HCT116 (cell line): ENCODE measurements at regions not wholly inside any gene's neighbourhood (a gene's known extent, or its start where the extent isn't known, plus 50 kb on each side); places are given as distances from the start of the nearest gene placed in this dataset.

Experiments used
- ATAC-seq: fragments of 200-7000 bp; cut with Tn5 transposase; 2 replicates; pipeline ENCODE4 v1.9.1; 2020; ENCODE audit warnings: mild to moderate bottlenecking, moderate library complexity
- BruUV-seq: library from RNA; stranded (reverse); fragments of 400-500 nt; replicated peaks from 2 replicates; lab custom pipeline; 2021; lab: Mats Ljungman, UMichigan
- CTCF ChIA-PET: fragments of 300-600 bp; sonication (Branson Sonifier 250); formaldehyde crosslinking; loops from one replicate; lab custom pipeline; 2021; ENCODE audit warnings: antibody characterized with exemption; lab: Charles Lee
- POLR2A ChIA-PET: fragments of 300-600, 350-600 bp; sonication (Branson Sonifier 250); formaldehyde crosslinking; loops from one replicate; lab custom pipeline; 2021; ENCODE audit warnings: antibody characterized with exemption; lab: Charles Lee
- RAD21 ChIA-PET, 2 experiments: fragments of 300-600 bp; sonication (Branson Sonifier 250); formaldehyde crosslinking; loops; one replicate each; lab custom pipeline; 2023; ENCODE audit warnings: low total read pairs in 2 of 2; ENCODE audit not compliant: uncharacterized antibody in 2 of 2, unreplicated experiment in 2 of 2, low non-redundant PET in 1 of 2; lab: Charles Lee
- DNase-seq: peaks from one replicate; pipeline ENCODE4 v3.0.0-alpha.2; 2010; ENCODE audit warnings: low read depth, low spot score
- H2AFZ ChIP-seq: fragments of 200-600 bp; shearing (Covaris generic), sonication (generic); 2 replicates; pipeline ENCODE4 v1.6.1; 2017; ENCODE audit warnings: low read depth, mixed run types, mixed read lengths, antibody characterized with exemption, low read length; ENCODE audit not compliant: poor library complexity, severe bottlenecking
- H3K27ac ChIP-seq: 2 replicates; pipeline ENCODE4 v1.5.1; 2012; ENCODE audit warnings: low read depth, low read length
- H3K27me3 ChIP-seq: fragments of 200-600 bp; sonication (generic); 2 replicates; pipeline ENCODE4 v1.6.1; 2016; ENCODE audit warnings: mixed run types, low read length, mixed read lengths; ENCODE audit not compliant: insufficient read depth
- H3K36me3 ChIP-seq, 2 experiments: fragments of 200-500 bp in 1 of 2; fragments of 200-600 bp in 1 of 2; sonication (Bioruptor generic) in 1 of 2; sonication (generic) in 1 of 2; 2 replicates each; pipeline versions ENCODE4 v1.5.1 to v1.6.1; 2014 to 2016; ENCODE audit warnings: low read length in 2 of 2, inconsistent platforms in 1 of 2, mixed read lengths in 1 of 2, mixed run types in 1 of 2; ENCODE audit not compliant: insufficient read depth in 2 of 2, control insufficient read depth in 1 of 2
- H3K4me1 ChIP-seq, 2 experiments: fragments of 200-600 bp in 1 of 2; sonication (generic) in 1 of 2; 2 replicates each; pipeline versions ENCODE4 v1.5.1 to v1.6.1; 2012 to 2017; ENCODE audit warnings: low read length in 2 of 2, inconsistent platforms in 1 of 2, mild to moderate bottlenecking in 1 of 2, mixed read lengths in 1 of 2, mixed run types in 1 of 2, moderate library complexity in 1 of 2; ENCODE audit not compliant: insufficient read depth in 2 of 2, control insufficient read depth in 1 of 2
- H3K4me2 ChIP-seq: fragments of 200-600 bp; sonication (generic); 2 replicates; pipeline ENCODE4 v1.6.1; 2017; ENCODE audit warnings: mixed run types, low read length, mixed read lengths
- H3K4me3 ChIP-seq, 2 experiments: fragments of 200-600 bp in 1 of 2; sonication (generic) in 1 of 2; replicated peaks in 1 of 2; 2 replicates each; pipeline ENCODE4 v1.5.1; 2011 to 2016; ENCODE audit warnings: low read length in 2 of 2, control low read depth in 1 of 2, low read depth in 1 of 2, mild to moderate bottlenecking in 1 of 2, mixed read lengths in 1 of 2, mixed run types in 1 of 2
- H3K79me2 ChIP-seq: fragments of 200-600 bp; sonication (generic); 2 replicates; pipeline ENCODE4 v1.6.1; 2017; ENCODE audit warnings: mild to moderate bottlenecking, mixed run types, low read length, moderate library complexity, mixed read lengths; ENCODE audit not compliant: insufficient read depth
- H3K9ac ChIP-seq: fragments of 200-600 bp; sonication (generic); 2 replicates; pipeline ENCODE4 v1.6.1; 2016; ENCODE audit warnings: low read length, mixed read lengths
- H3K9me2 ChIP-seq: fragments of 200-600 bp; sonication (generic), shearing (Covaris generic); 2 replicates; pipeline ENCODE4 v1.6.1; 2017; ENCODE audit warnings: mixed run types, mild to moderate bottlenecking, moderate library complexity; ENCODE audit not compliant: insufficient read depth
- H3K9me3 ChIP-seq, 2 experiments: fragments of 200-500 bp in 1 of 2; fragments of 200-600 bp in 1 of 2; sonication (Bioruptor generic) in 1 of 2; sonication (generic) in 1 of 2; 2 replicates each; pipeline ENCODE4 v1.6.1; 2014 to 2017; ENCODE audit warnings: low read length in 2 of 2, mixed read lengths in 2 of 2, inconsistent platforms in 1 of 2, low read depth in 1 of 2, mild to moderate bottlenecking in 1 of 2, mixed run types in 1 of 2, moderate library complexity in 1 of 2; ENCODE audit not compliant: control insufficient read depth in 1 of 2, insufficient read depth in 1 of 2
- H4K20me1 ChIP-seq: fragments of 200-600 bp; sonication (generic), shearing (Covaris generic); 2 replicates; pipeline ENCODE4 v1.6.1; 2017; ENCODE audit warnings: mixed run types, mild to moderate bottlenecking, moderate library complexity; ENCODE audit not compliant: insufficient read depth
- ATF3 ChIP-seq: IDR thresholded peaks from 2 replicates; pipeline ENCODE4 v1.6.1; 2012
- CEBPB ChIP-seq: IDR thresholded peaks from 2 replicates; pipeline ENCODE4 v1.6.1; 2012; ENCODE audit warnings: low read depth
- FOSL1 ChIP-seq: IDR thresholded peaks from 2 replicates; pipeline ENCODE4 v1.6.1; 2012; ENCODE audit warnings: low read depth
- POLR2A ChIP-seq: IDR thresholded peaks from 2 replicates; pipeline ENCODE4 v1.7.0; 2011; ENCODE audit warnings: borderline replicate concordance; ENCODE audit not compliant: insufficient read depth, insufficient read length; ENCODE audit errors: extremely low read depth
- RAD21 ChIP-seq: IDR thresholded peaks from 2 replicates; pipeline ENCODE4 v1.6.1; 2012; ENCODE audit warnings: low read depth, mild to moderate bottlenecking
- SP1 ChIP-seq: IDR thresholded peaks from 2 replicates; pipeline ENCODE4 v1.6.1; 2012; ENCODE audit warnings: low read depth
- SRF ChIP-seq: IDR thresholded peaks from 2 replicates; pipeline ENCODE4 v1.6.1; 2012; ENCODE audit warnings: low read depth
- TCF7L2 ChIP-seq: IDR thresholded peaks from 2 replicates; pipeline ENCODE4 v1.7.0; 2011; ENCODE audit warnings: borderline replicate concordance, inconsistent platforms; ENCODE audit not compliant: insufficient read depth, insufficient read length; ENCODE audit errors: extremely low read depth
- ZBTB33 ChIP-seq: IDR thresholded peaks from 2 replicates; pipeline ENCODE4 v1.6.1; 2011; ENCODE audit warnings: mild to moderate bottlenecking, low read length, moderate library complexity; ENCODE audit not compliant: insufficient replicate concordance; ENCODE audit errors: extremely low read depth
- ZFX ChIP-seq: fragments of 450-650 bp; IDR thresholded peaks from 2 replicates; pipeline ENCODE4 v1.6.1; 2017
- intact Hi-C: fragments of 100-400 bp; cut with micrococcal nuclease; formaldehyde crosslinking; loops from 2 replicates; pipeline ENCODE4 v1.10.0; 2022
- TF ChIP-seq, protein P1 (sequence below), 3 experiments: fragments of 200-600 bp in 1 of 3; sonication (generic) in 1 of 3; IDR thresholded peaks in 2 of 3; conservative IDR thresholded peaks in 1 of 3; 2 replicates each; pipeline ENCODE4 v1.5.1; 2012 to 2017; ENCODE audit warnings: low read depth in 2 of 3, low read length in 2 of 3, antibody characterized with exemption in 1 of 3, borderline replicate concordance in 1 of 3, control low read depth in 1 of 3, mild to moderate bottlenecking in 1 of 3, mixed read lengths in 1 of 3, mixed run types in 1 of 3, moderate library complexity in 1 of 3; ENCODE audit not compliant: insufficient read depth in 1 of 3
- TF ChIP-seq, protein P2 (sequence below): IDR thresholded peaks from 2 replicates; pipeline ENCODE4 v1.6.1; 2012; ENCODE audit warnings: low read depth
- TF ChIP-seq, protein P3 (sequence below): IDR thresholded peaks from 2 replicates; pipeline ENCODE4 v1.6.1; 2012

GRCh38 chr2:13040043-13040442 lies 323.3 kb downstream of the TRIB2 start (continued):
- no peak for TF ChIP-seq ZBTB33
- TF ChIP-seq, protein P1, sequence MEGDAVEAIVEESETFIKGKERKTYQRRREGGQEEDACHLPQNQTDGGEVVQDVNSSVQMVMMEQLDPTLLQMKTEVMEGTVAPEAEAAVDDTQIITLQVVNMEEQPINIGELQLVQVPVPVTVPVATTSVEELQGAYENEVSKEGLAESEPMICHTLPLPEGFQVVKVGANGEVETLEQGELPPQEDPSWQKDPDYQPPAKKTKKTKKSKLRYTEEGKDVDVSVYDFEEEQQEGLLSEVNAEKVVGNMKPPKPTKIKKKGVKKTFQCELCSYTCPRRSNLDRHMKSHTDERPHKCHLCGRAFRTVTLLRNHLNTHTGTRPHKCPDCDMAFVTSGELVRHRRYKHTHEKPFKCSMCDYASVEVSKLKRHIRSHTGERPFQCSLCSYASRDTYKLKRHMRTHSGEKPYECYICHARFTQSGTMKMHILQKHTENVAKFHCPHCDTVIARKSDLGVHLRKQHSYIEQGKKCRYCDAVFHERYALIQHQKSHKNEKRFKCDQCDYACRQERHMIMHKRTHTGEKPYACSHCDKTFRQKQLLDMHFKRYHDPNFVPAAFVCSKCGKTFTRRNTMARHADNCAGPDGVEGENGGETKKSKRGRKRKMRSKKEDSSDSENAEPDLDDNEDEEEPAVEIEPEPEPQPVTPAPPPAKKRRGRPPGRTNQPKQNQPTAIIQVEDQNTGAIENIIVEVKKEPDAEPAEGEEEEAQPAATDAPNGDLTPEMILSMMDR (IDR thresholded peaks at IDR 0.05 in 2 of 3, conservative IDR thresholded peaks at IDR 0.05 in 1 of 3; ENCODE audit: borderline replicate concordance in 1 of 3, insufficient read depth in 1 of 3, low read depth in 2 of 3, low read length in 2 of 3), result no peak
- no peak for TF ChIP-seq SRF
- TF ChIP-seq SP1, result no peak

DNA sequence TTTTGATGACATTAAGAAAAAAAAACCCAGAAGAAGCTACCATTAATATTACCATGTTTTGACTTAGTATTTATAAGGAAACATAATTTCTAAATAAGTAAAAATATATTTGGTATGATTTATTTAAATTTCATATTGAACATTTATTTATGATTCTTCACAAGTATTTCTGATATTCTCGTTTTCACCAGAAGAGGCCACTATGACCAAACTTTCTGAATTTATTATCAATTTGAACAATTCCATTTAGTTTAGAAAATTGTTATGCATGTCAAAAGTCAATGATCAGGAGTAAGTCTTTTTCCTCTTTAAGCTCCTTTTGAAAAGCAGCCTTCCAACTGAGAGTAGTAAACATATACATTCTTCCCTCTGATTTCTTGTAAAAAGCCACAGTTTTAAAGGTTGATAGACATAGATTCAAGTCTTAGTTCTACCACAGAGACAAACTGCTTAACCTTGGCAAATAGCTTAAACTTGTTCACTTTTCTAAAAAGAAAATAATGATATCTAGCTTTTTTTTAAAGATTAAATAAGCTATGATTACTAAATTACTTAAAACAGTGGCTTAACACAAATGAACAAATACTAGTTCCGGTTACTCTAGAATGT lies 329.9 kb downstream of the TRIB2 start:
- no TSS peak for BruUV-seq
- Histone ChIP-seq H3K36me3 (no peaks in the 10 kb centered on the region), H3K79me2 (no peaks in the 10 kb centered on the region), H3K4me2 (no peak overlapping the region), H3K27ac (no peak overlapping the region), H3K9ac (no peak overlapping the region), H3K27me3 (no peaks in the 10 kb centered on the region), H3K4me3 (no peak overlapping the region), H3K4me1 (no peaks in the 10 kb centered on the region), H2AFZ (no peak overlapping the region), H3K9me3 (no peaks in the 10 kb centered on the region), H3K9me2 (no peaks in the 10 kb centered on the region), H4K20me1 (no peaks in the 10 kb centered on the region)
- intact Hi-C loops, result loop anchor here (2.0 kb wide), 1 partner anchor 1898 kb away; no protein-coding TSS in a partner anchor
- ChIA-PET RAD21 (no interaction called here), CTCF (interaction anchor here (1.0 kb wide), 1 partner anchor 9 kb away, joined by 3 read pairs; no protein-coding TSS in a partner anchor), POLR2A (no interaction called here)
- peak; percentile 6 for DNase-seq
- no peak for ATAC-seq
- TF ChIP-seq, protein P1 (IDR thresholded peaks at IDR 0.05 in 2 of 3, conservative IDR thresholded peaks at IDR 0.05 in 1 of 3; ENCODE audit: borderline replicate concordance in 1 of 3, insufficient read depth in 1 of 3, low read depth in 2 of 3, low read length in 2 of 3), result peak; percentile 11 to 44 (median 30); a peak in 4 of 6 replicates
- TF ChIP-seq ZFX (no peak), POLR2A (no peak), TCF7L2 (no peak), ATF3 (no peak), RAD21 (peak; percentile 53), FOSL1 (no peak), CEBPB (no peak)
- TF ChIP-seq, protein P2, sequence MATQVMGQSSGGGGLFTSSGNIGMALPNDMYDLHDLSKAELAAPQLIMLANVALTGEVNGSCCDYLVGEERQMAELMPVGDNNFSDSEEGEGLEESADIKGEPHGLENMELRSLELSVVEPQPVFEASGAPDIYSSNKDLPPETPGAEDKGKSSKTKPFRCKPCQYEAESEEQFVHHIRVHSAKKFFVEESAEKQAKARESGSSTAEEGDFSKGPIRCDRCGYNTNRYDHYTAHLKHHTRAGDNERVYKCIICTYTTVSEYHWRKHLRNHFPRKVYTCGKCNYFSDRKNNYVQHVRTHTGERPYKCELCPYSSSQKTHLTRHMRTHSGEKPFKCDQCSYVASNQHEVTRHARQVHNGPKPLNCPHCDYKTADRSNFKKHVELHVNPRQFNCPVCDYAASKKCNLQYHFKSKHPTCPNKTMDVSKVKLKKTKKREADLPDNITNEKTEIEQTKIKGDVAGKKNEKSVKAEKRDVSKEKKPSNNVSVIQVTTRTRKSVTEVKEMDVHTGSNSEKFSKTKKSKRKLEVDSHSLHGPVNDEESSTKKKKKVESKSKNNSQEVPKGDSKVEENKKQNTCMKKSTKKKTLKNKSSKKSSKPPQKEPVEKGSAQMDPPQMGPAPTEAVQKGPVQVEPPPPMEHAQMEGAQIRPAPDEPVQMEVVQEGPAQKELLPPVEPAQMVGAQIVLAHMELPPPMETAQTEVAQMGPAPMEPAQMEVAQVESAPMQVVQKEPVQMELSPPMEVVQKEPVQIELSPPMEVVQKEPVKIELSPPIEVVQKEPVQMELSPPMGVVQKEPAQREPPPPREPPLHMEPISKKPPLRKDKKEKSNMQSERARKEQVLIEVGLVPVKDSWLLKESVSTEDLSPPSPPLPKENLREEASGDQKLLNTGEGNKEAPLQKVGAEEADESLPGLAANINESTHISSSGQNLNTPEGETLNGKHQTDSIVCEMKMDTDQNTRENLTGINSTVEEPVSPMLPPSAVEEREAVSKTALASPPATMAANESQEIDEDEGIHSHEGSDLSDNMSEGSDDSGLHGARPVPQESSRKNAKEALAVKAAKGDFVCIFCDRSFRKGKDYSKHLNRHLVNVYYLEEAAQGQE, result no peak
- TF ChIP-seq, protein P3, sequence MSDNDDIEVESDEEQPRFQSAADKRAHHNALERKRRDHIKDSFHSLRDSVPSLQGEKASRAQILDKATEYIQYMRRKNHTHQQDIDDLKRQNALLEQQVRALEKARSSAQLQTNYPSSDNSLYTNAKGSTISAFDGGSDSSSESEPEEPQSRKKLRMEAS, result no peak
